ENCODE measurements at regions not wholly inside any gene's neighbourhood (a gene's known extent, or its start where the extent isn't known, plus 50 kb on each side); places are given as distances from the start of the nearest gene placed in this dataset.

DNA sequence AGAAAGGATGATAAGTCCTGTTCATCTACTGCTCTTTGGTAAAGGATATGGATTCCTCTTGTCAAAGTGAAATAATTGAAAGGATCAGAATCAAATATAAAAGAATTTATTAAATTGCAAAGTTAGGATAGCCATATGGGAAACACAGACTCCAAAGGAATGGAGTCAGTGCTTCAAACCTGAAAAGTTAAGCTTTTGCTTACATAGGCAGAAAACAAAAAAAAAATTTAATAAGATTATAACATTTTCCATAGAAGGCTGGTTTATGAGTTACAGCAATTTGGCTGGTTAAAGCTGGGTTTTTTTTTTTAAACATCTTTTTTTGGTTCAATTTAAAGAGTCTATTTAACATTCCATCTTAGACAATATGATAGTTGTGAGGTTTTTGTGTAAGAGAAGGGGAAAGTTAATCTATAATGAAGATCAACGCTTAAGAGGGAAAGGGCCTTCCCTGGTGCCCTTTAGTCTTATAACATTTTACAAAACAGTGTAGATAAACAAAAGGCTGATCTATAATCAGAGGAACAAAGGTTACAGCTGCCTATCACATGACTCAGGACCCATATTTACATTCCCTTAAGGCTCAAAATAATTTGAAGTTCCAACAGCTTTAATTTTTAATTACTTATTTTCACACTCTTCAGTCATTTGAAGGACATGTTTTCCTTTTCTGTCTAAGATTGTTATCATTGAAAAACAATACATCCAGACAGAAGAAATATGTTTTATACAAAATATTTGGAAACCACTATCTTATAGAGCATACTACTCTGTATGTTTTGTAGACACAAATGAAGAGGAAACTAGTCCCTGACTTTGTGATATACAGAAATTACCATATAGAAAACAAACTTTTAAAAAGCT is 234.3 kb upstream of the MBL2 start:
- no peak for TF ChIP-seq CTCF (IDR thresholded peaks at IDR 0.05; ENCODE audit: low read depth, low read length)
- no peak overlapping the region for H3K4me3 ChIP-seq (ENCODE audit: low read depth, low read length)

DNA sequence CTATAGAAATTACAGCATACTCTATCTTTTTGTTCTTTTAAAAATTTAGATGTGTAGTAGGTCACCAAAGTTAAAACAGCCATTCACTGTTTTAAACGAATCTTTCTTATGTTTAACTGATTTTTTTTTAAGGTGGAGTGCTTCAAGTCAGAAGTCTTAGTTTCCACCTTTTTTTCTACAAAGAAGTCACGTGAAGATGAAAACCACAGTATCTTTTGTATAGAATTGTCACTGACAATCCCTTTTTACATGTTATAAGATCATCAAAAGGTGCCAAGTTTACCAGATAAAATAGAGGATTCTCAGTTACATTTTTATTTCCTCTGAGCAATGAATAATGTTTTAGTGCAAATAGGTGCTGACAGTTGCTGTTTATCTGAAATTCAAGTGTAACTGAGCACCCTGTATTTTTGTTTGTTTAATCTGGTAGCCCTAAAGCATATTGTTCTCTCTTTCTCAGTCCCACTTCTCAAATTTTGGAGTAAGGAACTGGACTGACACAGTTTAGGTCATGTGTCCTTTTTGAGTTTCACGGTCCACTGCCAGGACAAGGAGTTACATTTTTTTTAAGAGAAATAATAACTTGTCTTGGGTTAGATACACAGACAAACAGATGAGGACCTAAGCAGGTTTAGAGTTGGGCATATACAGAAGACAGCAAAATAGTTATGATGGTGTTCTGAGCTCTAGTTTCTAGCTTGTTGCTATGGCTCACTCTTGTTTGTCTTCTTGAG is 233.2 kb upstream of the MBL2 start:
- TF ChIP-seq CTCF (IDR thresholded peaks at IDR 0.05; ENCODE audit: low read depth, low read length): no peak
- H3K4me3 ChIP-seq (ENCODE audit: low read depth, low read length): no peak overlapping the region

- TF ChIP-seq CTCF (IDR thresholded peaks at IDR 0.05; ENCODE audit: low read depth, low read length): no peak
- H3K4me3 ChIP-seq (ENCODE audit: low read depth, low read length): no peak overlapping the region
These were observed 230.5 kb upstream of the MBL2 start for GRCh38 chr10:53003094-53003493.

- no peak for TF ChIP-seq CTCF (IDR thresholded peaks at IDR 0.05; ENCODE audit: low read depth, low read length)
- H3K4me3 ChIP-seq (ENCODE audit: low read depth, low read length): no peak overlapping the region
These were observed 227.1 kb upstream of the MBL2 start for GRCh38 chr10:52999681-53000080.

DNA sequence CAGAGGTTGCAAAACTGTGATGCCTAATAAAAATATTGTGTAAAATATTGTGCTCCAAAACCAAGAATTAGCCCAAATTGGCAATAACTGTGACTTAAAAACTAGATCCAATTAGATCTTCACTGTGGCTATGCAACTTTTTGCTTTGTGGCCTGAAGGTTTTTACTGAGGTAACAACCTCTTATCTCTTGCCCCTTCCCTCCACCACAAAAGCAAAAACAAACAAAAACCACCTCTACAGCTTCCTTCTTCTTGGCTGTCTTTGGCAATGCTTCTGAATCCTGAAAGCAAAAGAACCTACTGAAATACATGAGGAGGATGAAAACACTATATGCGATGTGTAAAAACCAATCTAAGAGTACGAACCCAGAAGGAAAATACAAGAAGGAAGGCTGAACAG is 226.7 kb upstream of the MBL2 start:
- H3K4me3 ChIP-seq (ENCODE audit: low read depth, low read length): no peak overlapping the region
- no peak for TF ChIP-seq CTCF (IDR thresholded peaks at IDR 0.05; ENCODE audit: low read depth, low read length)

DNA sequence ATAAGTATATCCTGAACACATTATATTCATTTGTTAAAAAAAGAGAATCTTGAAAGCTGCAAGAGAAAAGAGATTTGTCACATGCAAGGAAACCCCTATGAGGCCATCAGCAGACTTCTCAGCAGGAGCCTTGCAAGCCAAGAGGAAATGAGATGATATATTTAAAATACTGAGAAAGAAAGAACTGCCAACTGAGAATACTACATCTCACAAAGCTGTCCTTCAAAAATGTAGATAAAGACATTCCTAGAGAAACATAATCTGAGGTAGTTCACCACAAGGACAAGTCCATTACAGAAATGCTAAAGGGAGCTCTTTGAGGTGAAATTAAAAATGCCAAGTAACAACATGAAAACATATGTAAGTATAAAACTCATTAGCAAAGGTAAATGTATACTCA is 224.4 kb upstream of the MBL2 start:
- no peak for TF ChIP-seq CTCF (IDR thresholded peaks at IDR 0.05; ENCODE audit: low read depth, low read length)
- no peak overlapping the region for H3K4me3 ChIP-seq (ENCODE audit: low read depth, low read length)

GRCh38 chr10:52994370-52994769 is 221.8 kb upstream of the MBL2 start:
- H3K4me3 ChIP-seq (ENCODE audit: low read depth, low read length): no peak overlapping the region
- TF ChIP-seq CTCF (IDR thresholded peaks at IDR 0.05; ENCODE audit: low read depth, low read length): no peak
